Lower leg skin (tissue), 3 donors: ENCODE measurements at regions not wholly inside any gene's neighbourhood (a gene's known extent, or its start where the extent isn't known, plus 50 kb on each side); places are given as distances from the start of the nearest gene placed in this dataset.

Experiments
- CTCF ChIP-seq, 3 donors: fragments of 450-650 bp; IDR thresholded peaks; one replicate each; pipeline ENCODE4 v1.5.1; 2016; ENCODE audit warnings: antibody characterized with exemption in 3 of 3, mild to moderate bottlenecking in 3 of 3, moderate library complexity in 2 of 3
- POLR2A ChIP-seq, 2 donors: fragments of 450-650 bp; IDR thresholded peaks; one replicate each; pipeline ENCODE4 v1.6.1; 2016 to 2017; ENCODE audit warnings: antibody characterized with exemption in 2 of 2, mild to moderate bottlenecking in 1 of 2, moderate library complexity in 1 of 2

DNA sequence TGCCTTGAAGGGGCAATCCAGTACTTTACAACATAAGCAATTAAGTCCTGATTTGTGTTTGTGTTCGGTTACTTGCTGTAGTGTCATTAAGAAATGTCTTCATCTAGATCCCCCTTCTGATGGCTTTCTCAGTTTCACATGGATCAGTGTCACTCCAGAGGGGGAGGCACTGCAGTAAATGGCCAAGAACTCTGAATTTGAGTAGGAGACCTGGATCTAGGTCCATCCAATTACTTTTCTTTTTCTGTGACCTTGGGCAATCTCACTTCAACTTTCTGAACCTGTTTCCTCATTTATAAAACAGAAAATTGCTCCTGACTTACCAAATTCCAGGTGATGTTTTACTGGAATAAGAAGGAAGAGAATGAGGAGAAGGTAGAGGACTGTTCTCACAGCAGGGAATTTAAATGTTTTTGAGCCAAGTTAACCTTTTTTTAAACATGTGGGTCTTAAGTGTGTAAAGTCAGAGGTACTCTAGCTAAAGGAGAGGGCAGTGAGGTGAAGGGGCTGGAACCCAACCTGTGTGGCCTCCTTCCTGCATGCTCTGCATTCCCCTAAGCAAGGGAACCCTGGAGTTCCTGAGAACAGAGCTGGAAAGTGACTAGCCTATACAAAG, 285.5 kb downstream of the HACE1 start:
- TF ChIP-seq CTCF (IDR thresholded peaks at IDR 0.05) (no peak), POLR2A (IDR thresholded peaks at IDR 0.05) (no peak)
